ENCODE measurements at regions not wholly inside any gene's neighbourhood (a gene's known extent, or its start where the extent isn't known, plus 50 kb on each side); places are given as distances from the start of the nearest gene placed in this dataset.

- DNase-seq, result no peak
Observed at GRCh38 chr11:32279672-32280071, 155.7 kb downstream of the WT1 start.

- DNase-seq, result no peak
Observed at GRCh38 chr11:32280339-32280738, 155.0 kb downstream of the WT1 start.

- DNase-seq, result no peak
Observed at GRCh38 chr11:32288276-32288675, 147.1 kb downstream of the WT1 start.

DNA sequence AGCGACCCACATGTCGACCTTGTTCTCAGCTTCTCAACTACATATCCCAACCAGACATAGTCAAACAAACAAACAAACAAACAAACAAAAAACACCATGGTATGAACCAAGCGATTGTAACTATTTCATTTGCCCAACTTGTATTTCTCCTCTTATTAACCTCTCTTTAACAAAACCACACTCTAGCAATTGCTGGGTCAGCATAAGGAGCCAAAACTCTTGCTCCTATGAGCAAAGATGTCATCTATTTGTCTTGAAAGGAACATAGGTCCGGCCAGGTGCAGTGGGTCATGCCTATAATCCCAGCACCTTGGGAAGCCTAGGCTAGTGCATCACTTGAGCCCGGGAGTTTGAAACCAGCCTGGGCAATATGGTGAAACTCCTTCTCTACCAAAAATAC is 145.6 kb downstream of the WT1 start:
- DNase-seq, result no peak

GRCh38 chr11:32290783-32291182 is 144.6 kb downstream of the WT1 start:
- DNase-seq, result no peak

DNA sequence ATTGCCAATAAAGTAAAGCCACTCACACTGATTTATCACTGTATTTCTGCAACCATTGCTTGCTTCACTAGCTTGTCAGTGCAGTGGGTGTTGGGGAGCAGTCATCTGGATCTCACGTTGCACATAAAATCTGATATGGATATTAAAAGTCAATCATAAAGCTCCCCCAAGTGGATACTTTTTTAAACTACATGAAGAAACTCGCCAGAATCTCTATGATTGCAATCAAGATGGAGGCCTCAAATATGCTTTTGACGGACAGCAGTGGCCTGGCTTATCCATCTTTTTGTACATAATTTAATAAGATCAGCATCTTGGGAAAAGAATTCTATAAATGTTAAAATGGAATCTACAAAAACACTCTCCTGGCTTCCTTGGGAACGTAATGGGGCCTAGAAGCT is 137.7 kb downstream of the WT1 start:
- DNase-seq, result peak; percentile 20

GRCh38 chr11:32302826-32303225 is 132.5 kb downstream of the WT1 start:
- no peak for DNase-seq

DNA sequence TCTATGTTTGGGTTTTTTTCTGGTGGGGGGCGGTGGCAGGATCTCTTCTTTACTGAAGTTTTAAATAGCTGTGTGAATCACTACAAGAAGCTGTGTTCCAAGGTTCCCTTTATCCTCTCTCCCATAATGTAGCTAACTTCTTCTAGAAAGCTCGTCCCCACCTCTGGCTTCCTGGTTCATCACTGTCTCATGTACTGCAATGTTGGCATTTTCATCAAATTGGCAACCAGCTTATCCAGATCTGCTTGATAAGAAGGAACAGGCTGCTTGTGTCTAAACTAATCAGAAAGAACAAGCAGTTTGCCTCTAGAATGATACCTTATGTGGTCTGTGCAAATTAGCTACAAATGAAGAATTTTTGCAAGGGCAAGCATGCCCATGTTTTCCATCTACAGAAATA is 130.8 kb downstream of the WT1 start:
- no peak for DNase-seq

GRCh38 chr11:32305460-32305859 is 129.9 kb downstream of the WT1 start:
- no peak for DNase-seq

DNA sequence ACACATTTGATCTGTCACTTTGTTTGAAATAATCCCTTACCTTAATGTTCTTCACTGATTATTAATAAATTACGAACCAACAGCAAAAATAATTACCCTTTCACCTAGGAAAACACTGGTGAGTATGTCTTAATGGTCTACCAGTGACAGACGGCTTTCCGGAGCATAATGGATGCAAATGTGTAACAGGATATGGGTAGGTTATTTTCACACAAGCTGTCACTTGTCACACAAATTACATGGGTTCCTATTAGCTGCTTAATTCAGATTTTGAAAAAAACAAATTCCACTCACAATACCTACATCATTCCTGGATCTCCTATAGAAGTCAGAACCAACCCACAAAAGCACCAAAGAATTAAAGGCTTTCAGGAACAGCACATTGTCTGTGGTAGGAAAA is 127.9 kb downstream of the WT1 start:
- DNase-seq, result no peak

- DNase-seq, result no peak
Observed at GRCh38 chr11:32307913-32308312, 127.4 kb downstream of the WT1 start.

GRCh38 chr11:32309530-32310213 is 125.7 kb downstream of the WT1 start:
- DNase-seq, result no peak

DNA sequence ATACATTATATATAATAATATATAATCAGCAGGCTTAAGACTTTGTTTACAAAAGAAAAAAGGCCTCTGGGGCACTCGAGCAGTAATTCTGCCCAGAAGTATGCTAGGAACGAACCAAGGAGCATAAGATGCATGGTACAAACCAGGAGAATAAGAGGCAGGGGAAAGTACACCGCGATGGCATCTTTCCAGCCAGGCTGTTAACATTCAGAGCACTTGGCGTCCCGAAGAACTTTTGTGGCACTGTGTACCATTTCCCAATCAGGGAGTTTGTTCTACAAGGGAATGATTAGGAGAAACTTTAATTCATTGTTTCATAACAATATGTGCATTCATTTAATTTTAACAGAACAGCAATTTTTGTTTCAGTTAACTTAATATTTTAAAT is 125.1 kb downstream of the WT1 start:
- DNase-seq, result no peak

GRCh38 chr11:32311346-32312065 is 123.8 kb downstream of the WT1 start:
- no peak for DNase-seq

DNA sequence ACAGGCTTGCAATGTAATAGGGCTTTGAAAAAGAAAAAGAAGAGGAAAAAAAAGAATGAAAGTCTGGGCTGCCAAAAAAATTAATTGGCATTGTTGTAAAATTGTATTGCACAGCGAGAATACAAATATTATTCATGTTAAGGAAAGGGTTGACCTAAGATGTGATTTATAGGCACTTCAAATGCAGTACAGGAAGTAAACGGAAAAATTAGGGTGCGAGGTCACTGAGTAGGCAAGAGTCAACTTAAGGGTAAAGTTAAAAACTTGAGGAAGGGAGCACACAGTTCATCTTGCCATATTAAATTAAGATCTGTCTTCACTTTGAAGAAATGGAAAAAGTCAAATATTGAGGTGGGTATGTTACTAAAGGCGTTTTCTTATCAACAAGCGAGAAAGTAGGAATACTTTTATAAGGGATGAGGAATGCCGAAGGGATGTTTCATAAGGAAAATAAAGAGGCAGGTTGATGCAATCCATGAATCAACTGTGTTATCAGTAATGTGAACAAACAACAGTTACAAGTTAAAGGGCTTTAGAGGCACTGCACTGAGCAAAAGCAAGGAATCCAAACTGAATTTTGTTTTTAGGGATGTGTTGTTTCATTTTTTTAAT is 123.0 kb downstream of the WT1 start:
- DNase-seq, result no peak

DNA sequence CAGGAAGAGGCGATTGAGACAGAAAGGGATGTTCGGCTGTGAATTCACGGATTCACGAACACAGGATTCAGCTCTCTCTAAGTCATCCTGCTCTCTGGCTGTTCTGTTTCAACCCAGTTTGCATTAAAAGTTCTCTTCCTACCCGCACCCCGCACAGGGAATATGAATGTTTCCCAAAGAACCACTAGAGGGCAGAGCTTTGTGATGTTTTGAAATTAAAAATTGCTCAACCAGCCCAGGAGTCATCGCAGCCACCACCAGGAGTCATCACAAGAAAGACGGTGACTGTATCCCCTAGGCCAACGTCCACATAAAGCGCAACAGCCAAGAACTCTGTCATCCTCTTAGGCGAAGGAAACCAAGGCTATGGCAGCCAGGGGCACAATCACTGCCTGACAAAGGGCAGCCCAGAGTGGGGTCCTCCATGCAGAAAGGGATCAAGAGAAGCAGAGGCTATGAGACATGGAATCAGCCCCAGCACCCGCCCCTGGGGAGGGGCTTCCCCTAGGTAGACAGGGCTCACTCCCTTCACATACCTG is 122.4 kb downstream of the WT1 start:
- no peak for DNase-seq

DNA sequence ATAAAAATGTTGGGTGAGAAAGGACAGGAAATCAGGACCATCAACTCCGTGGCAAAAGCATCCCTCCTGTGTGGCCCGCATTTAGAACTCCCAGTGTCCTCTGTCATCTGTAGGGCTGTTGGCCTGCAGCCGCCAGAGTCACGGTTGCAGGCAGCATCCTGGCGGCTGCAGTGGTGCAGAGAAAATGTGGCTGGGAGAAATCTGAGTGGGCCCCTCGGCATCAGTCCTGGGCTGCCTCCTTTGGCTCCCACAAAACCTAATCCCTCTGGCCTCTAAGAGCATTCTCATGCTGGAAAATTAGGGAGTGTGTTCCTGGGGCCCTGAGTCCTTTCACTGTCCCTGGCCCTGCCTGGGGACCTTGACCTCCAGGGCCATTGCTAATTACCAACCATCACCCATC is 121.9 kb downstream of the WT1 start:
- DNase-seq, result no peak

- no peak for DNase-seq
Observed at GRCh38 chr11:32315121-32315520, 120.2 kb downstream of the WT1 start.

DNA sequence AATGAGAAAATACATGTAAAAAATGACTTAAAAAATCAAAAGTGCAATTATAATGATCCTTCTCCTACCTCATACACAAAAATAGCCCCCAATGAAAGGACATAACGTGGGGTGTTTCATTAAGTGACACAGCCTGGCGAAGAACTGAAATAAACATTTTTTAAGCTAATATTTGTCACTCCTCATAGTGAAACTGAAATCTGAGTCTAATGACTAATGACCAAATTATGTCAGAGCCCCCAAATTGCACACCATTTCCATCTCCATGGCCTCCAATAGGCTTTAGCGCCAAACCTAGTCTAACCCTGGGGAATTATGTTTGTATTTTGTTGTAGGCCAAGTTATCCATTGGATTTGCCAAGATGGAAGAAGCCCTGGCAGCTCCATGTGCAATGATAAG is 119.1 kb downstream of the WT1 start:
- no peak for DNase-seq

DNA sequence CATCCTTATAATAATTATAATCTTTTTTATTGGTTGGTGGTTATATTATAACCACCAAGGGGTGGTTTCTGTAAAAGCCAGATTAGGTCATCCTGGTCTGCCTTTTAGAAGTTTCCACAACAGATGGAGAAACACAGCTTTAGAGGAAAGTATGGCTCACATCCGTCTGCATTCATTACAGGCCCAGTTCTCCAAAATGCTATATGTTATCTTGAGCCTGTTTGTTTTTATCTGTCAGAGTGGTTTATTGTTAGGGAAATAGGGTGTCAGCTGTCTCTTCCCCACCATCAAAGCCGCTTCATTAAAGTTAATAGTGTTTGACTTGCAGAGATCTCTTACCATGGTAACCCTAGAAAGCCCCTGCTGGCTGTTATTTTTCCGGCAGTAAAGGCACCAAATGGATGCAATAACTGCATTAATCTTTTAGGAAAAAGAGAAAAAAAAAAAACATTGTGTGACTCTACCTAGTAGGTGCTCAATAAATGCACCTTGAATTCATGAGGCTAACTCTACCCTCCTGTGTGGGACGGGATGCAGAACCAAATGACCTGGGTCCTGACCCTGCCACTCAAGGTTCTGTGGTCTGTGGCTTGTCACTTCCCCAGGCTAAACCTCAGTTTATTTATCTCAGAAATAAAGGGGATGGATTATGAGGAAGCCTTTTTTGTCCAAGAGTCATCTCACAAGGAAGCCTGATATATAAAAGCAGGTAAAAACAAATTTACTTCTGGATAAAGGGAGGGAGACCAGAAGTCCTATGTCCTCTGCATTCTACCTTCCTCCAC is 118.3 kb downstream of the WT1 start:
- no peak for DNase-seq

- DNase-seq, result no peak
Observed at GRCh38 chr11:32317643-32318042, 117.7 kb downstream of the WT1 start.

GRCh38 chr11:32318071-32319055 is 117.0 kb downstream of the WT1 start:
- no peak for DNase-seq

All from DMS79 (cell line).